GM10248 (cell line): ENCODE measurements at regions not wholly inside any gene's neighbourhood (a gene's known extent, or its start where the extent isn't known, plus 50 kb on each side); places are given as distances from the start of the nearest gene placed in this dataset.

Source experiments
- CTCF ChIA-PET: fragments of 300-600 bp; sonication (Branson Sonifier 250); formaldehyde crosslinking; extraction: SDS; loops from one replicate; lab custom pipeline; 2021; ENCODE audit warnings: antibody characterized with exemption; lab: Yijun Ruan, JAX
- POLR2A ChIA-PET: fragments of 350-650 bp; sonication (Branson Sonifier 250); formaldehyde crosslinking; extraction: SDS; loops from one replicate; lab custom pipeline; 2020; ENCODE audit warnings: antibody characterized with exemption; lab: Yijun Ruan, JAX
- DNase-seq: peaks from one replicate; pipeline ENCODE4 v3.0.0; 2012; ENCODE audit errors: extremely low spot score
- CTCF ChIP-seq: IDR thresholded peaks from 2 replicates; pipeline ENCODE4 v1.5.1; 2012; ENCODE audit warnings: mild to moderate bottlenecking, low read depth; ENCODE audit errors: extremely low read depth, missing control alignments, control extremely low read depth

- ChIA-PET POLR2A (no interaction called here), CTCF (interaction anchor here (1.5 kb wide), 1 partner anchor 10 kb away, joined by 3 read pairs; no protein-coding TSS in a partner anchor)
- no peak for TF ChIP-seq CTCF
- no peak for DNase-seq
Observed at GRCh38 chr10:33731322-33731721, 396.9 kb upstream of the NRP1 start.

GRCh38 chr10:33725430-33725829, 391.0 kb upstream of the NRP1 start:
- POLR2A ChIA-PET, result no interaction called here
- TF ChIP-seq CTCF, result no peak
- CTCF ChIA-PET, result no interaction called here

GRCh38 chr10:33723181-33723580, 388.7 kb upstream of the NRP1 start:
- no peak for TF ChIP-seq CTCF
- ChIA-PET CTCF (no interaction called here), POLR2A (no interaction called here)
- DNase-seq, result no peak

More at GRCh38 chr10:33725430-33725829, 391.0 kb upstream of the NRP1 start:
- DNase-seq, result no peak

- no peak for DNase-seq
- ChIA-PET POLR2A (no interaction called here), CTCF (interaction anchor here (1.3 kb wide), 1 partner anchor 20 kb away, joined by 3 read pairs; no protein-coding TSS in a partner anchor)
- no peak for TF ChIP-seq CTCF
Observed at GRCh38 chr10:33722067-33722466, 387.6 kb upstream of the NRP1 start.

- no peak for TF ChIP-seq CTCF
- DNase-seq, result no peak
- ChIA-PET CTCF (interaction anchor here (0.9 to 1.3 kb wide), 2 partner anchors 9 to 21 kb away, joined by 3 read pairs; no protein-coding TSS in a partner anchor), POLR2A (no interaction called here)
Observed at GRCh38 chr10:33721509-33721908, 387.0 kb upstream of the NRP1 start.

- DNase-seq, result no peak
- POLR2A ChIA-PET, result no interaction called here
- TF ChIP-seq CTCF, result no peak
- CTCF ChIA-PET, result no interaction called here
Observed at GRCh38 chr10:33720161-33720560, 385.7 kb upstream of the NRP1 start.
